H9 (cell line): ENCODE measurements at regions not wholly inside any gene's neighbourhood (a gene's known extent, or its start where the extent isn't known, plus 50 kb on each side); places are given as distances from the start of the nearest gene placed in this dataset.

Source experiments
- DNase-seq: peaks from one replicate; pipeline ENCODE4 v3.0.0-alpha.2; 2017
- H2AFZ ChIP-seq: one replicate; pipeline ENCODE4 v1.6.1; 2013; ENCODE audit warnings: mild to moderate bottlenecking, low read length, control low read depth, moderate library complexity
- H2AK5ac ChIP-seq: 2 replicates; pipeline ENCODE4 v1.6.1; 2013; ENCODE audit warnings: low read length, control low read depth, mixed read lengths; ENCODE audit not compliant: insufficient read length
- H2BK120ac ChIP-seq: one replicate; pipeline ENCODE4 v1.6.1; 2013; ENCODE audit warnings: low read depth, mild to moderate bottlenecking, low read length, control low read depth, inconsistent platforms; ENCODE audit not compliant: poor library complexity, severe bottlenecking
- H2BK12ac ChIP-seq: 2 replicates; pipeline ENCODE4 v1.6.1; 2013; ENCODE audit warnings: low read length, control low read depth, mixed read lengths, low read depth; ENCODE audit not compliant: insufficient read length
- H2BK15ac ChIP-seq: 2 replicates; pipeline ENCODE4 v1.6.1; 2013; ENCODE audit warnings: low read depth, low read length, control low read depth
- H2BK20ac ChIP-seq: one replicate; pipeline ENCODE4 v1.6.1; 2013; ENCODE audit warnings: low read depth, mild to moderate bottlenecking, low read length, control low read depth, inconsistent platforms; ENCODE audit not compliant: poor library complexity, severe bottlenecking
- H2BK5ac ChIP-seq: 2 replicates; pipeline ENCODE4 v1.6.1; 2013; ENCODE audit warnings: low read length, control low read depth, mixed read lengths; ENCODE audit not compliant: insufficient read length
- H3K14ac ChIP-seq: 2 replicates; pipeline ENCODE4 v1.6.1; 2013; ENCODE audit warnings: low read length, control low read depth; ENCODE audit not compliant: insufficient read depth
- H3K18ac ChIP-seq: 2 replicates; pipeline ENCODE4 v1.6.1; 2013; ENCODE audit warnings: low read depth, mild to moderate bottlenecking, mixed read lengths, low read length, control low read depth; ENCODE audit not compliant: insufficient read length
- H3K23ac ChIP-seq: 2 replicates; pipeline ENCODE4 v1.6.1; 2013; ENCODE audit warnings: low read length, control low read depth, mixed read lengths, low read depth; ENCODE audit not compliant: insufficient read length
- H3K23me2 ChIP-seq: 2 replicates; pipeline ENCODE4 v1.6.1; 2013; ENCODE audit warnings: low read depth, mild to moderate bottlenecking, mixed read lengths, low read length, control low read depth; ENCODE audit not compliant: insufficient read length, poor library complexity, severe bottlenecking
- H3K27ac ChIP-seq: 2 replicates; pipeline ENCODE4 v1.5.1; 2013; ENCODE audit warnings: low read length, control low read depth, mixed read lengths, low read depth; ENCODE audit not compliant: insufficient read length
- H3K27me3 ChIP-seq: 2 replicates; pipeline ENCODE4 v1.6.1; 2013; ENCODE audit warnings: low read length, control low read depth, inconsistent platforms; ENCODE audit not compliant: insufficient read depth
- H3K4ac ChIP-seq: 2 replicates; pipeline ENCODE4 v1.6.1; 2013; ENCODE audit warnings: low read depth, mild to moderate bottlenecking, control low read depth, inconsistent platforms, low read length, moderate library complexity
- H3K4me1 ChIP-seq: 2 replicates; pipeline ENCODE4 v1.6.1; 2013; ENCODE audit warnings: low read length, control low read depth, inconsistent platforms; ENCODE audit not compliant: insufficient read depth
- H3K4me2 ChIP-seq: 2 replicates; pipeline ENCODE4 v1.6.1; 2013; ENCODE audit warnings: low read length, control low read depth, mixed read lengths; ENCODE audit not compliant: insufficient read length, insufficient read depth
- H3K56ac ChIP-seq: 2 replicates; pipeline ENCODE4 v1.6.1; 2013; ENCODE audit warnings: low read depth, mild to moderate bottlenecking, mixed read lengths, low read length, control low read depth; ENCODE audit not compliant: insufficient read length
- H3K79me1 ChIP-seq: 2 replicates; pipeline ENCODE4 v1.6.1; 2013; ENCODE audit warnings: low read depth, mild to moderate bottlenecking, moderate library complexity, low read length, control low read depth, inconsistent platforms; ENCODE audit not compliant: insufficient read depth, poor library complexity, severe bottlenecking
- H3K79me2 ChIP-seq: 2 replicates; pipeline ENCODE4 v1.6.1; 2013; ENCODE audit warnings: low read length, control low read depth, inconsistent platforms; ENCODE audit not compliant: insufficient read depth
- H3K9ac ChIP-seq: 2 replicates; pipeline ENCODE4 v1.6.1; 2013; ENCODE audit warnings: low read length, control low read depth, mixed read lengths; ENCODE audit not compliant: insufficient read length; ENCODE audit errors: extremely low read depth
- H3K9me3 ChIP-seq: one replicate; pipeline ENCODE4 v1.6.1; 2013; ENCODE audit warnings: low read depth, low read length, inconsistent platforms; ENCODE audit not compliant: control insufficient read depth
- H3T11ph ChIP-seq: one replicate; pipeline ENCODE4 v1.6.1; 2013; ENCODE audit warnings: mild to moderate bottlenecking, low read length, control low read depth, inconsistent platforms
- H4K20me1 ChIP-seq: one replicate; pipeline ENCODE4 v1.6.1; 2013; ENCODE audit not compliant: control insufficient read depth, insufficient read length, insufficient read depth
- H4K5ac ChIP-seq: 2 replicates; pipeline ENCODE4 v1.6.1; 2013; ENCODE audit warnings: low read depth, mild to moderate bottlenecking, mixed read lengths, low read length, control low read depth; ENCODE audit not compliant: insufficient read length
- H4K8ac ChIP-seq: replicated peaks from 2 replicates; pipeline ENCODE4 v1.6.1; 2013; ENCODE audit warnings: low read length, control low read depth, mixed read lengths, low read depth; ENCODE audit not compliant: insufficient read length
- H4K91ac ChIP-seq: 2 replicates; pipeline ENCODE4 v1.6.1; 2013; ENCODE audit warnings: low read depth, mild to moderate bottlenecking, moderate library complexity, mixed read lengths, low read length, control low read depth; ENCODE audit not compliant: insufficient read length
- H3K27ac Mint-ChIP-seq, 3 experiments: 2 replicates in 2 of 3; 3 replicates in 1 of 3; pipeline ENCODE4 v1.8.0; 2020 to 2021; ENCODE audit warnings: mixed read lengths in 3 of 3, mild to moderate bottlenecking in 1 of 3, moderate library complexity in 1 of 3
- H3K27me3 Mint-ChIP-seq: 2 replicates; pipeline ENCODE4 v1.8.0; 2021; ENCODE audit warnings: low read depth, mild to moderate bottlenecking, moderate library complexity, mixed read lengths
- H3K36me3 Mint-ChIP-seq, 3 experiments: 2 replicates in 2 of 3; 3 replicates in 1 of 3; pipeline ENCODE4 v1.8.0; 2020 to 2021; ENCODE audit warnings: low read depth in 3 of 3, mixed read lengths in 3 of 3; ENCODE audit not compliant: insufficient read depth in 1 of 3
- H3K4me1 Mint-ChIP-seq, 2 experiments: 2 replicates each; pipeline ENCODE4 v1.8.0; 2020; ENCODE audit warnings: mixed read lengths in 2 of 2
- H3K4me3 Mint-ChIP-seq, 2 experiments: 2 replicates in 1 of 2; 3 replicates in 1 of 2; pipeline ENCODE4 v1.8.0; 2020 to 2021; ENCODE audit warnings: mild to moderate bottlenecking in 2 of 2, mixed read lengths in 2 of 2, moderate library complexity in 1 of 2
- H3K9me3 Mint-ChIP-seq, 2 experiments: 2 replicates in 1 of 2; 3 replicates in 1 of 2; pipeline ENCODE4 v1.8.0; 2020; ENCODE audit warnings: mild to moderate bottlenecking in 2 of 2, mixed read lengths in 2 of 2, moderate library complexity in 1 of 2
- CTCF ChIP-seq: fragments of 200-600 bp; sonication (generic); conservative IDR thresholded peaks from 3 replicates; pipeline ENCODE4 v1.8.0; 2021; ENCODE audit warnings: antibody characterized with exemption, mild to moderate bottlenecking
- WGBS: extraction: QIAGEN DNeasy Blood & Tissue Kit; methylation state at CpG from one replicate; pipeline ENCODE4 v1.1.7; 2013; ENCODE audit warnings: missing lambda C conversion rate, low lambda C conversion rate, mixed read lengths; ENCODE audit not compliant: insufficient read length; ENCODE audit errors: extremely low coverage; 5-methylcytosine and 5-hydroxymethylcytosine counted together

- WGBS = no CpG with 5 or more reads among the region's 3 CpGs
- no peaks in the 10 kb centered on the region for H3K4me1 ChIP-seq
- H3K18ac ChIP-seq = no peak overlapping the region
- H3K14ac ChIP-seq = no peak overlapping the region
- H3K9me3 ChIP-seq = no peaks in the 10 kb centered on the region
- Mint-ChIP-seq H3K36me3 (no peaks in the 10 kb centered on the region), H3K4me1 (no peaks in the 10 kb centered on the region; a peak in 1 of 4 replicates), H3K9me3 (no peaks in the 10 kb centered on the region; a peak in 1 of 5 replicates), H3K27ac (no peak overlapping the region), H3K4me3 (no peak overlapping the region), H3K27me3 (no peaks in the 10 kb centered on the region)
- no peak overlapping the region for H3K27ac ChIP-seq
- H4K5ac ChIP-seq = no peak overlapping the region
- no peak overlapping the region for H3K9ac ChIP-seq
- no peak overlapping the region for H3K56ac ChIP-seq
- no peak overlapping the region for H2AFZ ChIP-seq
- H3K79me2 ChIP-seq = no peaks in the 10 kb centered on the region
- H3K27me3 ChIP-seq = no peaks in the 10 kb centered on the region
- H3K4ac ChIP-seq = no peak overlapping the region
- no peaks in the 10 kb centered on the region for H4K20me1 ChIP-seq
- no peaks in the 10 kb centered on the region for H3K23me2 ChIP-seq
- no peak overlapping the region for H3K4me2 ChIP-seq
- H3K23ac ChIP-seq = no peak overlapping the region
- DNase-seq = no peak
- H2BK12ac ChIP-seq = no peak overlapping the region
- no peak overlapping the region for H2BK20ac ChIP-seq
- H4K8ac ChIP-seq = no peak overlapping the region
- no peak overlapping the region for H2AK5ac ChIP-seq
- no peaks in the 10 kb centered on the region for H3K79me1 ChIP-seq
- no peak overlapping the region for H4K91ac ChIP-seq
- H2BK5ac ChIP-seq = no peak overlapping the region
- no peak overlapping the region for H3T11ph ChIP-seq
- H2BK15ac ChIP-seq = no peak overlapping the region
- H2BK120ac ChIP-seq = no peak overlapping the region
- no peak for TF ChIP-seq CTCF
Measured at GRCh38 chr10:88181902-88182600, 318.6 kb downstream of the PTEN start.
